Activated CD4-positive, alpha-beta memory T cell treated with anti-CD3 and anti-CD28 coated beads, Interleukin-2, amount 10 ng/mL, durations not matched to agents 7 days and 5 days (primary cell): ENCODE measurements at regions not wholly inside any gene's neighbourhood (a gene's known extent, or its start where the extent isn't known, plus 50 kb on each side); places are given as distances from the start of the nearest gene placed in this dataset.

Experiments
- CTCF ChIA-PET: fragments of 350-600 bp; sonication (Branson Sonifier 250); formaldehyde crosslinking; loops from one replicate; lab custom pipeline; 2021; ENCODE audit warnings: antibody characterized with exemption, inconsistent platforms; lab: Charles Lee
- POLR2A ChIA-PET: fragments of 350-600 bp; sonication (Branson Sonifier 250); formaldehyde crosslinking; loops from one replicate; lab custom pipeline; 2021; ENCODE audit warnings: antibody characterized with exemption; lab: Charles Lee
- DNase-seq: peaks from one replicate; pipeline ENCODE4 v3.0.0-alpha.2; 2020
- H3K27ac Mint-ChIP-seq: one replicate; pipeline ENCODE4 v1.8.0; 2021; ENCODE audit warnings: mild to moderate bottlenecking, mixed read lengths
- H3K27me3 Mint-ChIP-seq: one replicate; pipeline ENCODE4 v1.8.0; 2021; ENCODE audit warnings: mixed read lengths
- H3K36me3 Mint-ChIP-seq: one replicate; pipeline ENCODE4 v1.8.0; 2021; ENCODE audit warnings: low read depth, mixed read lengths
- H3K4me1 Mint-ChIP-seq: one replicate; pipeline ENCODE4 v1.8.0; 2021; ENCODE audit warnings: mixed read lengths
- H3K4me3 Mint-ChIP-seq: one replicate; pipeline ENCODE4 v1.8.0; 2021; ENCODE audit warnings: mild to moderate bottlenecking, mixed read lengths
- H3K9me3 Mint-ChIP-seq: one replicate; pipeline ENCODE4 v1.8.0; 2021; ENCODE audit warnings: mixed read lengths

DNA sequence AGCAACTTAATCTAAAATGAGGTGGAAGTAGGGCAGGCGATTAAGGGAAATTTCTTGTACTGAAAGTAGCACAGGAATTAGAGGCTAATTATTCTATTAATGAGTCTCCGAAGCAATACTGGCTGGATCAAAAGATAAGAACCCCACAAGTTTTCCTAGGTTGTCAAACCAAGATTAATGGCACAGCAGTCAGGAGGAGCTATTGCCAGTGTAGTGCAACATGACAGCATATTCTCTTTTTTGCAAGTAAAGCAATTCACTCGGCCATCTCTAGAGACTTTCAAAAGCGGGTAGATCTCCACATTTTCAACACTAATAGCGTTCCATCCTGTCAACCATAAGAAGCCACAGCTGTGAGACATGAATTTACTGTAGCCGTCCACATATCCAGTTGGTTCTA, 81.2 kb downstream of the CYB561 start:
- DNase-seq, result no peak
- H3K4me3 Mint-ChIP-seq, result no peak overlapping the region
- H3K27ac Mint-ChIP-seq, result no peak overlapping the region
- no peaks in the 10 kb centered on the region for H3K4me1 Mint-ChIP-seq
- H3K9me3 Mint-ChIP-seq, result peaks cover 4% of the 10 kb centered on the region
- H3K27me3 Mint-ChIP-seq, result no peaks in the 10 kb centered on the region
- H3K36me3 Mint-ChIP-seq, result no peaks in the 10 kb centered on the region
- ChIA-PET POLR2A (no interaction called here), CTCF (interaction anchor here (1.2 kb wide), 1 partner anchor 42 kb away, joined by 4 read pairs; no protein-coding TSS in a partner anchor)

DNA sequence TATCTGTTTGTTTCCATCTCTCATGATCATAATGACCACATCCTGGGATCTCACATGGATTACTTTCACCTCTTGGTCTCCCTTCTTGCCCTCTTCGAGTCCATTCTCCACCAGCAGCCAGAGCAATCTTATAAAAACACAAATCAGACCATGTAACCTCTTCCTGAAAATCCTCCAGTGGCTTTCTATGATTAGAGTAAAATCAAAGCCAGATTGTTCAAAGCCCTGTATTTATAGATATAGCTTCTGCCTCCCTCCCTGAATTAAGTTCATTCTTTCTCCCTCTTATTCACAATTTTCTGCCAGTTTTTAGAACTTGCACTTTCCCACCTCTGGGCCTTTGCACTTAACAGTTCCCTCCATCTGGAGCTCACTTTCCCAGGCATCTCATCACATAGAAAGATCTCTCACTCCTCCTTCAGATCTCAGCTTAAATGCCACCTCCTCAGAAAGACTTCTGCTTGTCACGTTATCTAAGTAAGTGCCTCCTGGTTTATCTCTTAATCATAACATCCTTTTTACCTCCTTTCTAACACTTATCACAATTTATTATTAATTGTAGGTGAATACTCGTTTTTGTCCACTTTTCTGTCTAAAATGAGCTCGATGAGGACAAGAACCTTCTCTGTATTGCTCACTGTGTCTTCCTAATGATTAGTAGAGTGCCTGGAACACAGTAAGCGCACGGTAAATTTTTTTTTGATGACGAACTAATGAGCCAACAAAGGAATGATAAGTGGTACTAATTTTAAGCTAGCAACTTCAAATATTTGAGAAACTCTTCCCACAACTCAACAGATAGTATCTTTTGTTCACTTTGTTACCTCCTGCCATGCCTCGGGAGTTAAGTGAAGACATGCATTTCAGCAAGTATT, 80.5 kb downstream of the CYB561 start:
- ChIA-PET POLR2A (no interaction called here), CTCF (interaction anchor here (1.2 kb wide), 1 partner anchor 41 kb away, joined by 4 read pairs; no protein-coding TSS in a partner anchor)
- no peaks in the 10 kb centered on the region for H3K36me3 Mint-ChIP-seq

DNA sequence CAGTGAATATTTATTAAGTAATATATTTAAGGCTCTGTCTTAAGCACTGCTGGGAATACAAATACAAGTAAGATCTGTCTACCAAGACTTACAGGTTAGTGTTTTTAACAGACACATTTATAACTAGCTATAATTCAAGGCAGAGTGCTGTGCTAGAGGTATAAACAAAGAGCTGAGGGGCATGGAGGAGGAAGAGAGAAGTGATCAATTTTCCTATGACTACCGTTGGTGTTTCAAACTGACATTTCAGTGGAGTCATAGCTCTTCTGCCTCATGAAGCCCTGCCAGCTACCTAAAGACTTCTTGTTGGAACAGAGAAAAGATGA, 79.9 kb downstream of the CYB561 start:
- DNase-seq, result no peak
- H3K4me1 Mint-ChIP-seq, result no peaks in the 10 kb centered on the region
- no peaks in the 10 kb centered on the region for H3K36me3 Mint-ChIP-seq
- H3K4me3 Mint-ChIP-seq, result no peak overlapping the region
- no peaks in the 10 kb centered on the region for H3K9me3 Mint-ChIP-seq
- ChIA-PET POLR2A (no interaction called here), CTCF (interaction anchor here (1.8 kb wide), 1 partner anchor 40 kb away, joined by 7 read pairs; no protein-coding TSS in a partner anchor)
- H3K27ac Mint-ChIP-seq, result no peak overlapping the region
- no peaks in the 10 kb centered on the region for H3K27me3 Mint-ChIP-seq

More for the DNA sequence above, 80.5 kb downstream of the CYB561 start:
- Mint-ChIP-seq H3K9me3 (peaks cover 4% of the 10 kb centered on the region), H3K27me3 (no peaks in the 10 kb centered on the region), H3K4me3 (no peak overlapping the region), H3K27ac (no peak overlapping the region), H3K4me1 (no peaks in the 10 kb centered on the region)
- DNase-seq, result no peak

DNA sequence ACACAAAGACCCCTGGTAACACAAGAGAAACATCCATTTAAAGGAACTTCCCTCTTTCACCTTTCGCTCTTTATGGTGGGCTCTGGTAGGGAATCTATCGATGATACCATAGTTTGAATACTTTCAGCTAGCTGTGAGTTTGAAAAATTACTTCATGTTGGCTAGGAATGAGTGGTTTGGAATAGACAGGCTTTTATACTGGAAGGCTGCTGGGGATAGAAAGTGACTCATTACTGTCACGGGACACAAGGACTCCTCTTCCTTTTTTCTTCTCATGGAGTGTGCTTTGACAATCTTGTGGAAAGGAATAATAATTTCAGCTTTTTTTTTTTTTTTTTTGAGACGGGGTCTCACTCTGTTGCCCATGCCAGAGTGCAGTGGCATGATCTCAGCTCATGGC, 76.9 kb downstream of the CYB561 start:
- POLR2A ChIA-PET, result no interaction called here
- no peak for DNase-seq
- H3K36me3 Mint-ChIP-seq, result no peaks in the 10 kb centered on the region

DNA sequence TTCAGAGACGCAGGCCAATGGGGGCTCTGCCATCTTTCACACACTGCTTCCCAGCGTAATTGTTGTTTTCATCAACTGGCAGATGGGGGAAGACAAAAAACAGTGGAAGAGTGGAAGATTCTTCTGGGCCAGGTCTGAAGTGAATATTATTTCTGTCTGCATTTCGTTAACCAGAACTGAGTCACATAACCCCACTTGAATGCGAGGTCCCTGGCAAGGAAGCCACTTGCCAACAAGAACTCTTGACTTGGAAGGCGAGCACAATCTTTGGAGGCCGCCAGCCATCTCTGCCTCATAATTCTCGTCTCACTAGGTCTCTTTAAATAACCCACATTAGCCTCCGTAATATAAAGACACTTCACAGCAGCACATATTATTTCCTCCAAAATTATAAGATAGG, 75.4 kb downstream of the CYB561 start:
- H3K4me3 Mint-ChIP-seq, result no peak overlapping the region
- ChIA-PET POLR2A (no interaction called here), CTCF (no interaction called here)
- H3K9me3 Mint-ChIP-seq, result no peaks in the 10 kb centered on the region
- no peak overlapping the region for H3K27ac Mint-ChIP-seq
- DNase-seq, result no peak
- no peaks in the 10 kb centered on the region for H3K27me3 Mint-ChIP-seq
- no peaks in the 10 kb centered on the region for H3K36me3 Mint-ChIP-seq
- no peaks in the 10 kb centered on the region for H3K4me1 Mint-ChIP-seq

More for the DNA sequence above, 76.9 kb downstream of the CYB561 start:
- CTCF ChIA-PET, result no interaction called here
- no peak overlapping the region for H3K4me3 Mint-ChIP-seq
- no peak overlapping the region for H3K27ac Mint-ChIP-seq
- H3K27me3 Mint-ChIP-seq, result no peaks in the 10 kb centered on the region
- no peaks in the 10 kb centered on the region for H3K9me3 Mint-ChIP-seq
- H3K4me1 Mint-ChIP-seq, result no peaks in the 10 kb centered on the region

DNA sequence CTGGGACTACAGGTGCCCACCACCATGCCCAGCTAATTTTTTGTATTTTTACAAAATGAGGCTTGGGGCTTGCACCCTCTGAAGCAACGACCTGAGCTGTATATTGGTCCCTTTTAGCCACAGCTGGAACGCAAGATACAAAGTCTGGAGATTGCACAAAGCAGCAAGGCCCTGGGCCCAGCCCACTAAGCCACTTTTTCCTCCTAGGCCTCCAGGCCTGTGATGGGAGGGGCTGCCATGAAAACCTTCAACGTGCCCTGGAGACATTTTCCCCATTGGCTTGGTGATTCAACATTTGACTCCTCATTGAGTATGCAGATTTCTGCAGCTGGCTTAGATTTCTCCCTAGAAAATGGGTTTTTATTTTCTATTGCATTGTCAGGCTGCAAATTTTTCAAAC, 69.2 kb downstream of the CYB561 start:
- Mint-ChIP-seq H3K4me1 (no peaks in the 10 kb centered on the region), H3K9me3 (peaks cover 11% of the 10 kb centered on the region), H3K4me3 (no peak overlapping the region), H3K36me3 (peaks cover 11% of the 10 kb centered on the region), H3K27ac (no peak overlapping the region), H3K27me3 (no peaks in the 10 kb centered on the region)
- ChIA-PET POLR2A (no interaction called here), CTCF (no interaction called here)
- no peak for DNase-seq

DNA sequence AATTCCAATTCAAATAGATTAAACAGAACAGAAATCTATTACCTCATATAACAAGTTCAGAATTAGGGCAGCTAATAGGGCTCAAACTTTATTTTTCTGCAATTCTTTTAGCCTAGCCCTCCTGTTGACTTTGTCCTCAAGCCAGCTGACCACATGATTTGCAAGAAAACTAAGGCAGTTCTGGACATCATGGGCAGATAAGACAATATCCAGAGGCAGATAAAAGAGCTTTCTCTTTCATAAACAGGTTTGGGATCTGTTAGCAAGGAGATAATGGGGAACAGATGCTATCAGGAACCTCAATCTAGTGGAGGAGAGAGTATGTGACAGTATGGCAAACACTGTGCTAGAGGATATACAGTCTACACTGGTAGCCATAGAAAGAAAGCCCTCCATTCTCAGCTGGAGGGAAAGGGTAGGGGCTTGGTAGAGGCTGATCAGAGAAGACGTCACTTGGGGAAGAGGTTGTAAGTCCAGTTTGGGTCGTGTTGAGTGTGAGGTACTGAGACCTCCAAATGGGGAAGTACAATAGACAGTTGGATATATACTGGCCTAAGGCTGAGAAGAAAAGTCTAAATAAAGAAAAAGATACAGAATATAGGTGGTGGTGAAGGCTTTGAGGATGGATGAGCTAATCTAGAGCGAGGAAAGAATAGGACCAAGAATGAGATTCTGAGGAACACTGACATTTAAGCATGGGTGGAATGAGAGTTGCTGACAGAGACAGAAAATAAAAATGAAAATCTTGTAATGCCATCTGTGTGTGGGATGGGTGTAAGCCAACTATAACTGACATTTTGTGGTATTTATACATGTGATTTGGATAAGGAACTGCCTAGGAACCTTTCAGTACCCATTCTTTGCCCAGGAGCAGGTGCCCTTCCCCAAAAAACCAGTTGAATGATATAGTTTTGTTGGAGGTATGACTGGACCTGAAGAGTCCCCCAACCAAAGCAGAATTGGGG, 67.4 kb downstream of the CYB561 start:
- H3K27me3 Mint-ChIP-seq, result no peaks in the 10 kb centered on the region
- ChIA-PET POLR2A (no interaction called here), CTCF (interaction anchor here (0.7 kb wide), 1 partner anchor 26 kb away, joined by 3 read pairs; no protein-coding TSS in a partner anchor)
- no peak overlapping the region for H3K27ac Mint-ChIP-seq
- DNase-seq, result no peak
- H3K9me3 Mint-ChIP-seq, result peaks cover 11% of the 10 kb centered on the region
- peaks cover 11% of the 10 kb centered on the region for H3K36me3 Mint-ChIP-seq
- no peak overlapping the region for H3K4me3 Mint-ChIP-seq
- H3K4me1 Mint-ChIP-seq, result no peaks in the 10 kb centered on the region

DNA sequence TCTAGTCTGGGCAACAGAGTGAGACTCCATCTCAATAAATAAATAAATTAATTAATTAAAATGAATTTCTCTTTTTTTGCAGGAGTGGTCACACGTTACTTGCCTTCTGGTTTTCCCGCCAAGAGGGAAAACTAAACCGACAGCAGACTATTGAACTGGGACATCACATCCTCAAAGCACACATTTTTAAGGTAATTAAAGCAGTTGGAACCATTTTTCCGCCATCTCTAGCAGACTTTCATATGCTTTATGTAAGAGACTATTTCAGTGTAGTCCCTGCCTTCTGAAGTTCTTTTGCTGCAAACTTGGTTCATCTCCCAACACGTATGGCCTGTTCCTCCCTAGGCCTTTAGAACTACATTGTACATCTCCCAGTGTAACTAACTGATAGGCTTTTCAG, 66.5 kb downstream of the CYB561 start:
- DNase-seq, result no peak
- H3K4me1 Mint-ChIP-seq, result no peaks in the 10 kb centered on the region
- H3K9me3 Mint-ChIP-seq, result peaks cover 11% of the 10 kb centered on the region
- H3K36me3 Mint-ChIP-seq, result peaks cover 11% of the 10 kb centered on the region
- no peaks in the 10 kb centered on the region for H3K27me3 Mint-ChIP-seq
- POLR2A ChIA-PET, result no interaction called here
- CTCF ChIA-PET, result interaction anchor here (0.7 kb wide), 1 partner anchor 25 kb away, joined by 3 read pairs; no protein-coding TSS in a partner anchor
- H3K4me3 Mint-ChIP-seq, result no peak overlapping the region
- H3K27ac Mint-ChIP-seq, result no peak overlapping the region

DNA sequence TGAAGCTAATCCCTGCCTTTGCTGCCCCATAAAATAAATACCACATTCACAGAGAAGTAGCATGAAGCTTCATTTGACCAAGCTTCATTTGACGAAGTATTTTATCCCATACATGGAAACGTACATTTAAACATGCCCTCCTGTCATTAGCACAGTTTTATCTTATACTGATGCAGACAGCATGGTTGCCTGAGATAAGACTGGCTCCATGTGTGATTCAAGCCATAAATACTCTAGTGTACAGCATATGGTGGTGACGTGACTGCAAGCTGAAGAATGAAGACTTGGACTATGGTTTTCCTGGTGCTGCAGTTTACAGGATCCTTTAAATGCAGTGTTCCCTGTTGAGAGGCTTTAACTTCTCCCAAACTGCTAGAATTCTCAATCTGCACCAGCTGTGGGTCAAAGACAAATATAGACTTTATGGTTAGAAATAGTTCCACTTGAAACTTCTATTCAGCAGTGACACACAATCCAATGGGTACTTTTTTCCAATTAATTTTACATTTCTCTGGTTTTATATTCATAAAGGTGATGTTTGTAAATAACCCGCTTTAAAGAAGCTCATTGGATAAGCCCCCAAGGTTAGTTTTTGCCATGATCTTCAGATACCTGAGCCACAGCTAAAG, 64.9 kb downstream of the CYB561 start:
- ChIA-PET CTCF (interaction anchor here (0.6 to 1.2 kb wide), 2 partner anchors 25 to 607 kb away, joined by 4 to 5 read pairs; no protein-coding TSS in a partner anchor), POLR2A (no interaction called here)
- peaks cover 11% of the 10 kb centered on the region for H3K9me3 Mint-ChIP-seq
- H3K4me1 Mint-ChIP-seq, result no peaks in the 10 kb centered on the region
- no peaks in the 10 kb centered on the region for H3K27me3 Mint-ChIP-seq
- H3K4me3 Mint-ChIP-seq, result no peak overlapping the region
- no peak for DNase-seq
- H3K36me3 Mint-ChIP-seq, result peaks cover 11% of the 10 kb centered on the region
- H3K27ac Mint-ChIP-seq, result no peak overlapping the region

DNA sequence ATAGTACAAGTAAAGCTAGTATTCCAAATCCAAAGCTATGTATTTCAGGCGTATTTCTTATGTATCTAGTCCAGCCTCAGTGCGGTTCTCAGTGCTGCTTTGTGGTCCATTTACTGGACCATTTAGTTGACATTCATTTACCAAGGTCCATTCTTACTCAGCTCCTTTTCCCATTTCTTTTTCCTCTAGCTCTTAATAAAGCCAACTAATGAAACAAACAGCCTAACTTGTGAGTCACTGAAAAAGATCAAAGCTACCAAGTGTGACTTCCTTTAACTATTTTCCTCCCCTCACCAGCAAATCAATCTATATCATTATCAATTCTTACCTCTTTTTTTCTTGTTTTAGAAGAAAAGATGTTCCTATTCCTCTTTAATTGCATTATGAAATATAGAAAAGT, 64.0 kb downstream of the CYB561 start:
- ChIA-PET CTCF (interaction anchor here (0.6 to 1.2 kb wide), 2 partner anchors 25 to 378 kb away, joined by 3 to 5 read pairs; no protein-coding TSS in a partner anchor), POLR2A (interaction anchor here (0.7 kb wide), 1 partner anchor 1402 kb away, joined by 3 read pairs; no protein-coding TSS in a partner anchor)
- no peaks in the 10 kb centered on the region for H3K27me3 Mint-ChIP-seq
- no peak for DNase-seq
- peaks cover 10% of the 10 kb centered on the region for H3K9me3 Mint-ChIP-seq
- no peak overlapping the region for H3K27ac Mint-ChIP-seq
- no peaks in the 10 kb centered on the region for H3K4me1 Mint-ChIP-seq
- peaks cover 11% of the 10 kb centered on the region for H3K36me3 Mint-ChIP-seq
- H3K4me3 Mint-ChIP-seq, result no peak overlapping the region
